HG03025 (cell line): ENCODE measurements at regions not wholly inside any gene's neighbourhood (a gene's known extent, or its start where the extent isn't known, plus 50 kb on each side); places are given as distances from the start of the nearest gene placed in this dataset.
"Not testable (repeated sequence)": the region's sequence is repeated elsewhere in the genome, so short reads cannot be mapped to it uniquely, and the experiment has no call there.

ENCODE experiments used
- ATAC-seq: cut with Tn5 transposase; IDR thresholded peaks from one replicate; pipeline ENCODE4 v1.9.1; 2021; ENCODE audit warnings: mild to moderate bottlenecking, moderate library complexity; ENCODE audit not compliant: unreplicated experiment, low FRiP score

- ATAC-seq = no peak
Measured at GRCh38 chr18:43933177-43933576, 655.9 kb upstream of the SYT4 start.

- no peak for ATAC-seq
Measured at GRCh38 chr18:43934322-43934721, 657.0 kb upstream of the SYT4 start.

GRCh38 chr18:43934781-43935471, 657.6 kb upstream of the SYT4 start:
- ATAC-seq = no peak

- ATAC-seq = no peak
Measured at GRCh38 chr18:43936176-43936575, 658.9 kb upstream of the SYT4 start.

GRCh38 chr18:43949291-43949690, 672.0 kb upstream of the SYT4 start:
- no peak for ATAC-seq

GRCh38 chr18:43950062-43950461, 672.8 kb upstream of the SYT4 start:
- no peak for ATAC-seq

DNA sequence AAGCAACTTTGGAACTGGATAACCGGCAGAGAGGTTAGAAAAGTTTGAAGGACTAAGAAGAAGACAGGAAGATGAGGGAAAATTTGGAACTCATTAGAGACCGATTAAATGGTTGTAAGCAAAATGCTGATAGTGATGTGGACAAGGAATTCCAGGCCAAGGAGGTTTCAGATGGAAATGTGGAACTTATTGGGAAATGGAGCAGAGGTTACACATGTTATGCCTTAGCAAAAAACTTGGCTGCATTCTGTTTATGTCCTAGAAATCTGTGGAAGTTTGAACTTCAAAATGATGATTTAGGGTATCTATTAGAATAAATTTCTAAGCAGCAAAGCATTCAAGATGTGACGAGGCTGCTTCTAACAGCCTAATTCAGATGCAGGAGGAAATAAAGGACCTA, 675.1 kb upstream of the SYT4 start:
- no peak for ATAC-seq

GRCh38 chr18:43961722-43962121, 684.4 kb upstream of the SYT4 start:
- no peak for ATAC-seq

GRCh38 chr18:43964666-43965065, 687.4 kb upstream of the SYT4 start:
- ATAC-seq = no peak

DNA sequence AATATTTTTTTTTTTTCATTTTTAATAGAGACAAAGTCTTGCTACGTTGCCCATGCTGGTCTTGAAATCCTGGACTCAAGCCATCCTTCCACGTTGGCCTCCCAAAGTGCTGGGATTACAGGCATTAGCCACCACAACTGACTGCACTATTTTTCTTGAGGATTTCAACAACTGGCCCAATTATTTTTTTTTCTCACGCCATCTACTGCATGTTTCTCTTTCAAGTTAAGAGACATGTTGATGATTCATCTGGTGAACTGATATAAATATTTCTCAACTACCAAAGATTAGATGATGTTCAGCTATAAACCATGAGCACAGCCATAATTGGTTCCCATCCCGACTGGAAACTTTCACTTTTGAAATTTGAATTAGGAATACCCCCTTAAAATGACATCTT, 688.4 kb upstream of the SYT4 start:
- no peak for ATAC-seq

DNA sequence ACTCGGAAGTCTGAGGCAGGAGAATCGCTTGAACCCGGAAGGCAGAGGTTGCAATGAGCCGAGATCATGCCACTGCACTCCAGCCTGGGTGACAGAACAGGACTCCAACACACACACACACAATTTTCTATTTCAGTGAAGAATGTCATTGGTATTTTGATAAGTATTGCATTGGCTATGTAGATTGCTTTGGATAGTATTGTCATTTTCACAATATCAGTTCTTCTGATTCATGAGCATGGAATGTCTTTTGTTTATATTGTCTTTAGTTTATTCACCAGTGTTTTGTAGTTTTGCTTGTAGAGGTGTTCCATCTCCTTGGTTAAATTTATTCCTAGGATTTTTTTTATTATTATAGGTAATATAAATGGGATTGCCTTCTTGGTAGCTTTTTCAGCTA, 693.4 kb upstream of the SYT4 start:
- ATAC-seq = no peak

- no peak for ATAC-seq
Measured at GRCh38 chr18:43978174-43978573, 700.9 kb upstream of the SYT4 start.

GRCh38 chr18:43982582-43982981, 698.1 kb upstream of the SETBP1 start:
- ATAC-seq = no peak

DNA sequence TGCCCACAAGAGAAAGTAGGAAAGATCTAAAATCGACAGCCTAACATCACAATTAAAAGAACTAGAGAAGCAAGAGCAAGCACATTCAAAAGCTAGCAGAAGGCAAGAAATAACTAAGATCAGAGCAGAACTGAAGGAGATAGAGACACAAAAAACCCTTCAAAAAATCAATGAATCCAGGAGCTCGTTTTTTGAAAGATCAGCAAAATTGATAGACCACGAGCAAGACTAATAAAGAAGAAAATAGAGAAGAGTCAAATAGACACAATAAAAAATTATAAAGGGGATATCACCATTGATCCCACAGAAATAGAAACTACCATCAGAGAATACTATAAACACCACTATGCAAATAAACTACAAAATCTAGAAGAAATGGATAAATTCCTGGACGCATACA, 693.6 kb upstream of the SETBP1 start:
- not testable (repeated sequence) for ATAC-seq

- no peak for ATAC-seq
Measured at GRCh38 chr18:43992741-43993140, 687.9 kb upstream of the SETBP1 start.

DNA sequence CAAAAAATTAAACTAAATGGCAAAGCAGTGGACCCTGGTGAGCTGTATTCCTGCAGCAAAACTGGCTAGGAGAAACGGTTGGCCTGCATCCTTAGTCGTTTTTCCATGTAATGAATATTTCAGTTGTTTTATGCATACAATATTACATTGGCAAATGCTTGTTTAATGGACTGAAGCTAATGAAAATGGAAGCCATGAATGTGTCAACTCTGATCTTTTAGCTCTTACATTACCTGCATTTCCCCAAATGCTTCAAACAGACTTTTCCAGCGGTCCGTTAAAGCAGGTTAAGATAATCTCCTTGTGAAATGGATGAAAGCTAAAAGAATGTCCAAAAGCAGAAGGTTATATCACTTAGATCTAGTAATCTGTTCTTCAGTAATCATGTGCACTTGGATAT, 686.3 kb upstream of the SETBP1 start:
- no peak for ATAC-seq

DNA sequence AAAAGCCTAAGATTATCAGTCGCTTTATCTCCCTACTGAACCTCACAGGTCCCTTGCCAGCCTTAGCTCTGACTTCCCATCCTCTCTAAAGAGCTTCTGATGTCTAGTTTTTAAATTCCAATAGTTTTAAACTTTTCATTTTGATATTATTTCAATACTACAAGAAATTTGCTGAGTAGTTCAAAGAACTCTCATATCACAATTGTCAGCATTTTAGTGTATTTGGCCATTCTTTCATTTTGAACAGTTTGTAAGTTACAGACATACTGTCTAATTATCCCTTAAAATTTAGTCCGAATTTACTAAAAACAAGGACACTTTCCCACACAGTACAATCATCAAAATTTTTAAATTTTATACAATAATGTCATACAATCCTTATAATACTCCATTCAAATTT, 666.8 kb upstream of the SETBP1 start:
- no peak for ATAC-seq

DNA sequence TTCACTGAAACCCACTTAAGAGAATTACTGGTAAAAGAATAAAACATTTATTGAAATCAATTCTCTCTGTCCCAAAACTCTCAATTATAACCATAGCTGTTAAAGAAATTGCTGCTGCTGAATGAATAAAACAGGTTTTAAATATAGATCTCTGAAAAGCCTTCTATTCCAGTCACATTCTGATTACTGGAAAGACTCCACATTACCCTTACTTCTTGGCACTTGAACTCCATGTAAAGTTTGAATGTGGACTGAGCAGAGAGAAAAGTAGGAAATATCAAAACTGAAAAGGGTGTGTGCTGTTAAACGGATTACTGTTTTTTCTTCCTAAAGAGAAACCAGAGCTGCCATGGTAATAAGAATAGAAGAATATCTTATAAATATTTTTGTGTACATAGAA, 655.3 kb upstream of the SETBP1 start:
- ATAC-seq = no peak

DNA sequence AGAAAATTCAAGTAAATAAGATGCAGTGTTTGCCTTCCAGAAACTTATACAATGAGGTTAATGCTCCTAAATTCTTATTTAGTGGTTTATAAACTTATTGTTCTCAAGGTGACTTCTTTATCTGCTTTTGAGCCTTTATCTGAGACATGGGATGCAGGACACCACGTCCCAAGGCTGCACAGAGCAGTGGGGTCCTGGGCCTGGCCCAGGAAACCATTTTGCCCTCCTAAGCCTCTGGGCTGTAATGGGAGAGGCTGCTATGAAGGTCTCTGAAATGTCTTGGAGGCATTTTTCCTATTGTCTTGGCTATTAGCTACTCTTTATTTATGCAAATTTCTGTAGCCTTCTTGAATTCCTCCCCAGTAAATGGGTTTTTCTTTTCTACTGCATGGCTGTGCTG, 652.6 kb upstream of the SETBP1 start:
- no peak for ATAC-seq

- ATAC-seq = no peak
Measured at GRCh38 chr18:44031063-44031462, 649.6 kb upstream of the SETBP1 start.

GRCh38 chr18:44033144-44033701, 647.5 kb upstream of the SETBP1 start:
- no peak for ATAC-seq

DNA sequence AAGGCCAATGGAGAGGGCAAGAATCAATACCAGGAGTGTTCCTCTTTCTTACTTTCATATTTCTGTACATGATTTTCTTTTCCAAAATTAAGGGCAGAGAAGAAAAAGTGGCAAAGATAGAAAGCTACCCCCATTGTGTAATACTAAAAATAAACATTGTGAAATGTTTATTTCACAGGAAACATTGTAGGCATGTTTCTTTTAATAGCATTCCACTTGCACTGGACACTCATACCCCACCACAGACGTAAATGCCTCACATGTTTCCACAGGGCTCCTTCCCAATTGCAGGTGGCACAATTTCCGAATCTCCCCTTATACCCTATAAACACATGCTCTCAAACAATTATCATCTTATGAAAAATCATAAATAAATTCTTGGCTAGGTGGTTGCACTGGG, 645.1 kb upstream of the SETBP1 start:
- no peak for ATAC-seq

DNA sequence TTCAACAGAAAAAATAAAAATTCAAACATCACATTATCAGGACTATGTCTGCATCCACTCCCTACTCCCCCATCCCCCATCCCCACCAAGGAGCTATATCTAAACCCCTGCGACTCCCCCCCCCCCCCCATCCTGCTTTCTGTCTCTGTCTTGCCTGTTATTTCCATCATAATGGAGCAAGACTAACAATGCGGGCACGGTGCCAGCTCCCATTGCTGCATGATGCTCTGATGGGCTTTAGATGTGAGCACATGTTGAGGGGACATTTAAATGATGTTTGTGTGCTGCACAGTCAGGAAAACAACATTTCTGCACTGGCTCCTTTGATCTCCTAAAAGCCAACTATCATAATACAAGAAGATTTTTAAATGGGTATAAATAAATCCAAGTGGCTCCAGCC, 644.2 kb upstream of the SETBP1 start:
- ATAC-seq = no peak
